ENCODE measurements at regions not wholly inside any gene's neighbourhood (a gene's known extent, or its start where the extent isn't known, plus 50 kb on each side); places are given as distances from the start of the nearest gene placed in this dataset.

DNA sequence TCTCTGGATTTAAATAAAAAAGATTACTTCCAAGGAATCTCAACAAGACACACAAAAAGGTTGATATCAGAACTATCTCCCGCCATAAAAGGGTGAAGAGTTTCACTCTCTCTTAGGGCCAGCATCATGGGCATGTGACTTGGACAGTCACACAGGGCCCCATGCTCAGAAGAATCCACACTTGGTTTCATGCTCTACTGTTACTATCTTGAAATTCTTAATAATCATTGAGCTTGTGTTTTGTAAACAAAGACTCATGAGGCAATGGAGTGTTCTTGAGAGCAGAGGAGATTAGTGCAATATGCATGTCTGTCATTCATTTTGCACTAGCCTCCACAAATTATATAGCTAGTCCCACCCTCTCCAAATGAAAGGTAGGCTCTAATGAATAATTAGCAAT, 58.4 kb downstream of the HMHB1 start:
- ChIA-PET CTCF (interaction anchor here (1.0 kb wide), 1 partner anchor 45 kb away, joined by 3 read pairs; no protein-coding TSS in a partner anchor), POLR2A (ENCODE audit: low non-redundant PET) (interaction anchor here (0.5 kb wide), 1 partner anchor 843 kb away, joined by 4 read pairs; no protein-coding TSS in a partner anchor)
- no peak overlapping the region for H3K27ac ChIP-seq
- no peak for DNase-seq (ENCODE audit: low spot score)
- TF ChIP-seq, protein P1, sequence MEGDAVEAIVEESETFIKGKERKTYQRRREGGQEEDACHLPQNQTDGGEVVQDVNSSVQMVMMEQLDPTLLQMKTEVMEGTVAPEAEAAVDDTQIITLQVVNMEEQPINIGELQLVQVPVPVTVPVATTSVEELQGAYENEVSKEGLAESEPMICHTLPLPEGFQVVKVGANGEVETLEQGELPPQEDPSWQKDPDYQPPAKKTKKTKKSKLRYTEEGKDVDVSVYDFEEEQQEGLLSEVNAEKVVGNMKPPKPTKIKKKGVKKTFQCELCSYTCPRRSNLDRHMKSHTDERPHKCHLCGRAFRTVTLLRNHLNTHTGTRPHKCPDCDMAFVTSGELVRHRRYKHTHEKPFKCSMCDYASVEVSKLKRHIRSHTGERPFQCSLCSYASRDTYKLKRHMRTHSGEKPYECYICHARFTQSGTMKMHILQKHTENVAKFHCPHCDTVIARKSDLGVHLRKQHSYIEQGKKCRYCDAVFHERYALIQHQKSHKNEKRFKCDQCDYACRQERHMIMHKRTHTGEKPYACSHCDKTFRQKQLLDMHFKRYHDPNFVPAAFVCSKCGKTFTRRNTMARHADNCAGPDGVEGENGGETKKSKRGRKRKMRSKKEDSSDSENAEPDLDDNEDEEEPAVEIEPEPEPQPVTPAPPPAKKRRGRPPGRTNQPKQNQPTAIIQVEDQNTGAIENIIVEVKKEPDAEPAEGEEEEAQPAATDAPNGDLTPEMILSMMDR (conservative IDR thresholded peaks at IDR 0.05; ENCODE audit: low read depth), result no peak

DNA sequence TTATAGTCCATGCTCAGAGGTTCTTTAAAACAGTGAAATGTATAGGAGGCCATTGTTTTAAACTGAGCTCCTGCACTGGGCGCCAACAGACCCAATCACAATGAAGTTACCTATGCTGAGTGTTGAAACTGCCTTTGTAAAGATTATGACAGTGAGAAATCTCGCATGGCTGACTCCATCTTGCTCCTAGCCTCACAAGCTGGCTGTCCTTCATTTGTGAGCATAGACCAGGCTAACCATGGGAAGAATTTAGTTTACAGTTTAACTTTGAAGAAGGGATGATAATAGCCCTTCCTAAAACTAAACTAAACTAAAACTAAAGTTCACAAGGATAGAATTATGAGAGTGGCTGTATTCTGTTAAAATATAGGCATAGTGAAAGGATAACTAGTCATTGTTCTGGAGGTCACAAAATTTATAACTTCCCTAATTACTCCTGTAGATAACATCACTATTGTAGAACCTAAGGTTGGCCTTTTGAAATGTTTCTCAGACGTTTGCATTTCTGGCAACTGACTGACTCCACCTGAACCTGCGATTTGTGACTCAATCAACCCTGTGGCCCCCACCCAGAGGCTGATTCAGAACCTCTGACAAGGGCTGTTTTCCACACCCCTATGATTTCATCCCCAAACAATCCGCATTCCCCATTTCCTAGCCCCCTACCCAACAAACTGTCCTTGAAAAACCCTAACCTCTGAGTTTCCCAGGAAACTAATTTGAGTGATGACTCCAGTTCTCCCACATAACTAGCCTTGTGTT, 59.1 kb downstream of the HMHB1 start:
- ChIA-PET CTCF (no interaction called here), POLR2A (ENCODE audit: low non-redundant PET) (interaction anchor here (0.5 kb wide), 1 partner anchor 844 kb away, joined by 4 read pairs; no protein-coding TSS in a partner anchor)
- no peak overlapping the region for H3K27ac ChIP-seq
- TF ChIP-seq, protein P1 (conservative IDR thresholded peaks at IDR 0.05; ENCODE audit: low read depth), result no peak
- DNase-seq (ENCODE audit: low spot score), result peak; percentile 68

DNA sequence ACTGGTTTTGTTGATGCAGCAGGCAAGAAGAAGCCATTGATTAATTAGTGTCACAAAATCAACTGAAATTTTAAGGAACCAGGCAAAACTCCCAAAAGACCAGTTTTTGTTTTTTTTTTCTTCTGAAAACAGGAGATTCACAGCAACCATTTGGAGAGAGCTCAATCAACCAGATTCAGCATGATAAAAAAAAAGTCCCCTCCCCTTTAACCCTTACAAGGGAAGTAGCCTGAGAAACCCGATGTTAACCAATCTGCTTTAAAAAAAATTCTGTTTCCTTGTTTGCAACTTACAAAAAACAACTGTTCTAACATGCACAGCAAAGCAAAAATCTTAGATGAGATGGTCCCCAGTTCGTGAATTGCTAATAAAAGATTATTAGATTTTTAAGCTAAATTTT, 59.7 kb downstream of the HMHB1 start:
- POLR2A ChIA-PET (ENCODE audit: low non-redundant PET), result no interaction called here
- CTCF ChIA-PET, result no interaction called here
- TF ChIP-seq, protein P1 (conservative IDR thresholded peaks at IDR 0.05; ENCODE audit: low read depth), result no peak
- H3K27ac ChIP-seq, result no peak overlapping the region
- no peak for DNase-seq (ENCODE audit: low spot score)

DNA sequence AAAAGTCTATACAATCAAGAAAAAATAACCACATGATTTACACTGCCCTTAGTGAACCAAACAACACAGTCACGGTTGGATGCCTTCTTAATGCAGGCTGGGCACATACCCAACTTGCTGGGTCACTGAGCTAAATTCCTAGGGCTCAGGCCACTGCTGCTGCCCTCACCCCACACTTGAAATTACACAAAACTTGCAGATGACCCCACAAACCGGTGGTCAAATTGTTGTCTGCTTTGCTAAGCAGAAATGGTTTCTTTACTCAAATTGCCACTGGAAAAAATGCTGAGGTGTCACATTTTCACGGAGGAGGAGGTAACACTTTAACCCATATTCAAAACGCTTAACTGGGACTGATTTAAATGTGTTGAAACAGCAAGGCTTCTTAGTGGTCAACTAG, 62.4 kb downstream of the HMHB1 start:
- no peak for DNase-seq (ENCODE audit: low spot score)
- POLR2A ChIA-PET (ENCODE audit: low non-redundant PET), result no interaction called here
- H3K27ac ChIP-seq, result no peak overlapping the region
- CTCF ChIA-PET, result no interaction called here
- TF ChIP-seq, protein P1 (conservative IDR thresholded peaks at IDR 0.05; ENCODE audit: low read depth), result no peak

DNA sequence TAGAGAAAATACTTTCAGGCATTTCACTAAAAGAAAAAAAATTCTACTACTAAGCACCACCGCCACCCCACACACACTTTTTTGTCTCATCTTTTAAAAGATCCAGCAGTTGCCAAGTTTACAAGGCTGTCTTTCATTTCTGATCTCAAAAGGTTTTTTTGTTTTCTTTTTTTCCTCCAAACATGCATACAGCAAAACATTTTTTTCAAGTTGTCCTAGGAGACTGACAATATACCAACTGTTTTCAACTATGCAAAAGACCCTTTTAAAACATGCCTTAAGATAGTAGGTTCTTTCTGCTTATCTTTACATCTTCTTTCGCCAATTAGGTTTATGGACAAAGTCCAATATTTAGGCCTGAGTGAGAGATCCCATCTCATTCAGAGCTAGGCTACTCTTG, 65.2 kb downstream of the HMHB1 start:
- CTCF ChIA-PET, result no interaction called here
- no peak overlapping the region for H3K27ac ChIP-seq
- DNase-seq (ENCODE audit: low spot score), result no peak
- POLR2A ChIA-PET (ENCODE audit: low non-redundant PET), result no interaction called here
- TF ChIP-seq, protein P1 (conservative IDR thresholded peaks at IDR 0.05; ENCODE audit: low read depth), result no peak

DNA sequence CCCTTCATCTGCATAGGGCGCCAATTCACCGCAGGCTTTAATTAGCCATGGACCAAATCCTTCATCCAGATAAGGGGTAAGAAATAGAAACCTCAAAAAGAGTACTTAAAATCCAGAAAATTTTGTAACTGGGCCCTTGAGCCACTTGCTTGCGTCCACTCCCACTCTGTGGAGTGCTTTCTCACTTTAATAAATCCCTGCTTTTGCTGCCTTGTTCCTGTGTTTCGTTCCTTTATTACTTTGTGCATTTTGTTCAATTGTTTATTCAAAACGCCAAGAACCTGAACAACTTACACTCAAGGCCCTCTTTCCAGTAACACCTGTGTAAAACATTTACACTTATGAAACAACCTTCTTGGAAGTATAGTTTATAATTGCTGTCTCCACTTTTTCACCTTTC, 66.5 kb downstream of the HMHB1 start:
- DNase-seq (ENCODE audit: low spot score), result no peak
- CTCF ChIA-PET, result interaction anchor here (0.7 kb wide), 1 partner anchor 85 kb away, joined by 4 read pairs; no protein-coding TSS in a partner anchor
- no peak overlapping the region for H3K27ac ChIP-seq
- POLR2A ChIA-PET (ENCODE audit: low non-redundant PET), result no interaction called here
- TF ChIP-seq, protein P1 (conservative IDR thresholded peaks at IDR 0.05; ENCODE audit: low read depth), result no peak

Measured in RWPE1 (cell line).